Motor neuron (in vitro differentiated cells): ENCODE measurements at regions not wholly inside any gene's neighbourhood (a gene's known extent, or its start where the extent isn't known, plus 50 kb on each side); places are given as distances from the start of the nearest gene placed in this dataset.
A peak's percentile ranks its signal among the peaks of the same experiment; 100 is the strongest.
"Not testable (repeated sequence)": the region's sequence is repeated elsewhere in the genome, so short reads cannot be mapped to it uniquely, and the experiment has no call there.

Experiments
- ATAC-seq, 8 experiments: fragments of 200-7000 bp; cut with Tn5 transposase; replicated peaks in 6 of 8; 2 replicates each; pipeline ENCODE4 v1.8.0; 2021; ENCODE audit warnings: mild to moderate bottlenecking in 8 of 8, moderate library complexity in 8 of 8
- H3K27ac ChIP-seq, 2 donors: fragments of 250-450 bp; sonication (Bioruptor Pico); 2 replicates each; pipeline ENCODE4 v1.9.0; 2021; ENCODE audit warnings: antibody characterized with exemption in 2 of 2, mild to moderate bottlenecking in 2 of 2, moderate library complexity in 1 of 2
- H3K4me1 ChIP-seq, 2 donors: fragments of 250-450 bp; sonication (Bioruptor Pico); replicated peaks in 1 of 2; 2 replicates each; pipeline ENCODE4 v1.6.1; 2021; ENCODE audit warnings: antibody characterized with exemption in 2 of 2, mild to moderate bottlenecking in 2 of 2, moderate library complexity in 1 of 2
- H3K4me3 ChIP-seq, 5 donors: fragments of 250-450 bp; sonication (Bioruptor Pico); 2 replicates each; pipeline ENCODE4 v1.9.0; 2021; ENCODE audit warnings: antibody characterized with exemption in 5 of 5, mild to moderate bottlenecking in 5 of 5, moderate library complexity in 4 of 5
- WGBS, 10 experiments: fragments of 450-650 bp; shearing (Covaris generic); methylation state at CpG; one replicate each; pipeline ENCODE4 v1.0.0; 2022; 5-methylcytosine and 5-hydroxymethylcytosine counted together
- in situ Hi-C, 9 experiments: fragments of 400-800 bp; cut with MboI; loops; one replicate each; pipeline ENCODE4 v1.15.0; 2021; ENCODE audit warnings: low sequenced_read_pairs in 9 of 9, low pct_unique_long_range_greater_than_20kb in 2 of 9; ENCODE audit not compliant: unreplicated experiment in 9 of 9

- in situ Hi-C loops: no loop called here
- 0 to 100% (median 80%) methylated on average over 1 of the region's 1 CpG; no CpG with 5 or more reads in 1 of the 10 experiments for WGBS, 10 experiments
- ATAC-seq: no peak
Measured at GRCh38 chr5:105132581-105132980, 1570.0 kb upstream of the NUDT12 start.

GRCh38 chr5:105131045-105131444 is 1568.5 kb upstream of the NUDT12 start:
- H3K4me3 ChIP-seq: no peak overlapping the region
- in situ Hi-C loops: no loop called here
- no peak overlapping the region for H3K27ac ChIP-seq
- WGBS, 10 experiments: 5 to 100% (median 95%) methylated on average over 1 to 3 of the region's 3 CpGs; no CpG with 5 or more reads in 2 of the 10 experiments
- H3K4me1 ChIP-seq: no peaks in the 10 kb centered on the region
- no peak for ATAC-seq

More at GRCh38 chr5:105132581-105132980, 1570.0 kb upstream of the NUDT12 start:
- Histone ChIP-seq H3K27ac (no peak overlapping the region), H3K4me3 (no peak overlapping the region), H3K4me1 (no peaks in the 10 kb centered on the region)

DNA sequence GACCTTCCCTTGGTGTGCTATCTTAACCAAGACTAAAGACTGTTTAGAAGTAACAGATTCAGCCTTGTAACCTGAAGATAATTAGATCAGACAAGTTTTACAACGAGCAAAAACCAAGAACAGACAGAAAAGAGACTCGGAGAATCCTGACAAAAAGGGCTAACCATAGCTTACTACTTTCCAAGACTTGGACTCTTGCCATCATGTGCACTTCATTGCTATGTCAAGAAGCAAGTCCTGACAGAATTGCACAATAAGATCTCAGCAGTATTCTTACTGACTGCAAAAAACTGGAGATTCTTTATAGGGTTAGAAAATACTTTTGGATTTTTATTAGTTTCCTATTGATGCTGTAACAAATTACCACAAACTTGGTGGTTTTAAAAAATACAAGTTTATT is 1539.0 kb upstream of the NUDT12 start:
- Histone ChIP-seq H3K27ac (no peak overlapping the region), H3K4me1 (no peaks in the 10 kb centered on the region), H3K4me3 (no peak overlapping the region)
- in situ Hi-C loops: no loop called here
- 0 to 92% (median 56%) methylated on average over 1 to 2 of the region's 2 CpGs for WGBS, 10 experiments
- ATAC-seq: no peak

DNA sequence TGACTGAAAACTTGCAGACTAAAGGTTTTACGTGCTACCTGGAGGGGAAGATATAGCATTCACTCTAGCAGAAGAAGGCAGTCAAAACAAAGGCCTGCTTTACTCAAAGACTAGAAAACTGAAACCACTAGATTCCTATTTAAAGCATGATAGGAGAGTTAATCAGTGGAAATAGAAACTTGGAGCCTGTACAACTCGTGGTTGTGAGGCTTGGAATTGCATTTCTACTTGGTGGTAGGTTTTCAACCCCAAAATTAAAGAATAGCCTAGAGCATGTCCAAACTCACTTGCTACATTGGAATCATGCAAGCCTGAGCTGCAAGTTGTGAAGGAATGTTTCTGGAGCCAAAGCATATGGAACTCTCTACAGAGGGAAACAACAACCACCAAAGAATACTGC is 1526.4 kb upstream of the NUDT12 start:
- Histone ChIP-seq H3K4me1 (peaks cover 0 to 7% of the 10 kb centered on the region in 2 donors), H3K4me3 (no peak overlapping the region), H3K27ac (no peak overlapping the region)
- in situ Hi-C loops: no loop called here
- WGBS, 10 experiments: 0 to 100% (median 75%) methylated on average over 1 to 2 of the region's 2 CpGs; no CpG with 5 or more reads in 1 of the 10 experiments
- no peak for ATAC-seq

GRCh38 chr5:105088102-105088501 is 1525.5 kb upstream of the NUDT12 start:
- in situ Hi-C loops: no loop called here
- 25 to 80% (median 50%) methylated on average over 1 to 3 of the region's 3 CpGs; no CpG with 5 or more reads in 3 of the 10 experiments for WGBS, 10 experiments

GRCh38 chr5:105057893-105058292 is 1495.3 kb upstream of the NUDT12 start:
- H3K4me3 ChIP-seq: no peak overlapping the region
- in situ Hi-C loops: no loop called here
- no peak for ATAC-seq
- no peaks in the 10 kb centered on the region for H3K4me1 ChIP-seq
- H3K27ac ChIP-seq: no peak overlapping the region
- WGBS, 10 experiments: 20 to 100% (median 20%) methylated on average over 1 of the region's 1 CpG; no CpG with 5 or more reads in 7 of the 10 experiments

More at GRCh38 chr5:105088102-105088501, 1525.5 kb upstream of the NUDT12 start:
- H3K4me1 ChIP-seq: peaks cover 0 to 7% of the 10 kb centered on the region in 2 donors
- H3K27ac ChIP-seq: no peak overlapping the region
- ATAC-seq: peak in 3 of 8 experiments; percentile 31 to 58 (median 49)
- H3K4me3 ChIP-seq: no peak overlapping the region

DNA sequence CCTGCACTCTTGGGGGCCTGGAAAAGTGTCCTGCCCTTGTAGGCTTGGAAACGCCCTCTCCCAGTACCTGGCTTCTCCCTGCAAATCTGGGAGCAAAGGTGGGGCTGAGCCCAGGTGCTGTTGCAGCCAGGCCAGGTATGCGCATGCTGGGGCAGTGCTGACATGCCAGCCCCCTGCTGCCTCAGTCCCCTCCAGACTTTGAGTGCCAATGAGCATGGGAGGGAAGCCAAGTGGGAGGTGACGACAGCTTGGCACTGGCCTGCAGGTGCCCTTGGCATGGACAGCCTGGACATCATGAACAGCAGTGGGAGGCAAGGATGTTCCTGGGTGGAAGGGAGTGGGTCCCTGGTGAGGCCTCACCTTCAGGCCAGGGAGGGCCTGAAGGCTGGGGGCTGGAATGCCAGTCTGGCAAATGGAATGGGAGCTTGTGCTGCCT is 1494.4 kb upstream of the NUDT12 start:
- no peaks in the 10 kb centered on the region for H3K4me1 ChIP-seq
- no peak overlapping the region for H3K4me3 ChIP-seq
- no peak for ATAC-seq
- 0 to 100% (median 78%) methylated on average over 1 to 2 of the region's 3 CpGs; no CpG with 5 or more reads in 5 of the 10 experiments for WGBS, 10 experiments
- in situ Hi-C loops: no loop called here
- no peak overlapping the region for H3K27ac ChIP-seq

GRCh38 chr5:105054406-105054805 is 1491.8 kb upstream of the NUDT12 start:
- Histone ChIP-seq H3K4me3 (no peak overlapping the region), H3K27ac (no peak overlapping the region), H3K4me1 (no peaks in the 10 kb centered on the region)
- ATAC-seq: no peak
- in situ Hi-C loops: no loop called here
- 0 to 100% (median 47%) methylated on average over 1 to 2 of the region's 2 CpGs; no CpG with 5 or more reads in 2 of the 10 experiments for WGBS, 10 experiments

- H3K4me1 ChIP-seq: peaks cover 0 to under 1% of the 10 kb centered on the region in 2 donors
- in situ Hi-C loops: no loop called here
- WGBS, 10 experiments: 42 to 100% (median 86%) methylated on average over 1 to 2 of the region's 2 CpGs
- H3K27ac ChIP-seq: no peak overlapping the region
- H3K4me3 ChIP-seq: no peak overlapping the region
- ATAC-seq: no peak
Measured at GRCh38 chr5:105042623-105043022, 1480.0 kb upstream of the NUDT12 start.

DNA sequence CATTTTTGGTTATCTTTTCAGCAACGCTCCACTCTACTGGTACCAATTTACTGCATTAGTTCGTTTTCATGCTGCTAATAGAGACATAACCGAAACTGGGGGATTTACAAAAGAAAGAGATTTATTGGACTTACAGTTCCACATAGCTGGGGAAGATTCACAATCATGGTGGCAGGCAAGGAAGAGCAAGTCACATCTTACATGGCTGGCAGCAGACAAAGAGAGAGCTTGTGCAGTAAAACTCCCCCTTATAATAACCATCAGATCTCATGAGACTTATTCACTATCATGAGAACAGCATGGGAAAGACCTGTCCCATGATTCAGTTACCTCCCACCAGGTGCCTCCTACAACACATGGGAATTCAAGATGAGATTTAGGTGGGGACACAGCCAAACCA is 1474.2 kb upstream of the NUDT12 start:
- ATAC-seq, H3K4me3 ChIP-seq, H3K27ac ChIP-seq, in situ Hi-C loops: not testable (repeated sequence)
- 7 to 100% (median 68%) methylated on average over 2 to 3 of the region's 3 CpGs; no CpG with 5 or more reads in 3 of the 10 experiments for WGBS, 10 experiments
- peaks cover 6 to 29% of the 10 kb centered on the region in 2 donors for H3K4me1 ChIP-seq

DNA sequence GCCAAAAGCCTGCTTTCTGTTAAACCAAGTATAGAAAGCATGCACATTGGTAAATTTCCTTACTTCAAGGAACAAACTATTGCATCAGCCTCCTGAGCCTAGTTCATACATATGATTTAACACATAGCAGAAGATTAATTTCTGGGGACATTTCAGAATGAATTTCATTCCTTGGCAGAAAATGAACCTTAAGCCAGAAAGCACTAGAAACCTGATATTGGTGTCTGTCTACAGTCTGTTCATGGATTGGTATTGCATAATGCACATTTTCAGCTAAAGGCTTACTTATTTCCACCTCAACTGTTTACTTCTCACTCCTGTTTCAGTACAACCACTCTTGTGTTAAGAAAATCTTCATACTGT is 1471.8 kb upstream of the NUDT12 start:
- ATAC-seq: peak in 5 of 8 experiments; percentile 57 to 73 (median 64)
- Histone ChIP-seq H3K4me1 (peaks cover 8 to 42% of the 10 kb centered on the region in 2 donors), H3K4me3 (no peak overlapping the region), H3K27ac (peak overlapping the region; percentile 24 to 72)
- in situ Hi-C loops: no loop called here

- in situ Hi-C loops: no loop called here
- peaks cover 8 to 42% of the 10 kb centered on the region in 2 donors for H3K4me1 ChIP-seq
- no peak overlapping the region for H3K4me3 ChIP-seq
- H3K27ac ChIP-seq: peak overlapping the region; percentile 24 to 72
- peak in 5 of 8 experiments; percentile 68 to 83 (median 81) for ATAC-seq
- 0 to 80% (median 59%) methylated on average over 1 to 6 of the region's 6 CpGs for WGBS, 10 experiments
Measured at GRCh38 chr5:105033637-105034400, 1471.2 kb upstream of the NUDT12 start.

DNA sequence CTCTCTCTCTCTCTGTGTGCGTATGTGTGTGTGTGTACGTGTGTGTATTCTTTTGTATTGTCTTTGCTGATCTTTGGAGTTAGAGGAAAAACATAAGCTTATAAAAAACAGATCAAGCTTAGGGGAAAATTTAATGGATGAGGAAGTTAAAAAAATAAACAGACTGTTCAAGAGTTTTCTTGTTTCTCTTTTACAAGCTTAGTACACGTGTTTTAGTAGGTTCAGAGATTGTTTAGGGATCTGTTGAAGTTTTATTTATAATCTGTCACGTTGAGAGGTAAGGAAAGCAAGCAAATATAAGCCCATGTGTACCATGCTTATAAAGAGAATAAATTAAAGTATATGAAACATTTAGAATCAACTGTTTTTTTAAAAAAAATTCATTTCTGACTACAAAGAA is 1470.3 kb upstream of the NUDT12 start:
- ATAC-seq: no peak
- in situ Hi-C loops: no loop called here
- Histone ChIP-seq H3K4me1 (peaks cover 8 to 42% of the 10 kb centered on the region in 2 donors), H3K27ac (no peak overlapping the region), H3K4me3 (no peak overlapping the region)
- 2 to 62% (median 45%) methylated on average over 3 to 4 of the region's 4 CpGs; no CpG with 5 or more reads in 1 of the 10 experiments for WGBS, 10 experiments
